Astrocyte (in vitro differentiated cells and primary cell): ENCODE measurements at regions not wholly inside any gene's neighbourhood (a gene's known extent, or its start where the extent isn't known, plus 50 kb on each side); places are given as distances from the start of the nearest gene placed in this dataset.

Experiments
- DNase-seq: peaks from one replicate; pipeline ENCODE4 v3.0.0-alpha.2; 2010; ENCODE audit warnings: low read depth
- FAIRE-seq: peaks from 2 replicates; lab custom pipeline; 2011; peaks lifted over from hg19 to GRCh38; lab: Jason Lieb, UNC
- H2AFZ ChIP-seq: 2 replicates; pipeline ENCODE4 v1.6.0; 2012; ENCODE audit warnings: low read depth, low read length, inconsistent platforms
- H3K27ac ChIP-seq: 2 replicates; pipeline ENCODE4 v1.5.1; 2011; ENCODE audit warnings: low read depth, low read length, inconsistent platforms
- H3K27me3 ChIP-seq: 2 replicates; pipeline ENCODE4 v1.6.0; 2011; ENCODE audit warnings: low read length, inconsistent platforms; ENCODE audit not compliant: insufficient read depth
- H3K36me3 ChIP-seq: 2 replicates; pipeline ENCODE4 v1.5.1; 2011; ENCODE audit warnings: low read length, inconsistent platforms; ENCODE audit not compliant: insufficient read depth
- H3K4me1 ChIP-seq: 2 replicates; pipeline ENCODE4 v1.5.1; 2011; ENCODE audit warnings: low read length, inconsistent platforms; ENCODE audit not compliant: insufficient read depth
- H3K4me2 ChIP-seq: 2 replicates; pipeline ENCODE4 v1.6.0; 2012; ENCODE audit warnings: low read length, inconsistent platforms
- H3K4me3 ChIP-seq: 2 replicates; pipeline ENCODE4 v1.5.1; 2011; ENCODE audit warnings: low read depth, mild to moderate bottlenecking, low read length, inconsistent platforms; ENCODE audit not compliant: insufficient read depth
- H3K79me2 ChIP-seq: 2 replicates; pipeline ENCODE4 v1.6.0; 2012; ENCODE audit warnings: mild to moderate bottlenecking, low read length, inconsistent platforms; ENCODE audit not compliant: insufficient read depth
- H3K9ac ChIP-seq: 2 replicates; pipeline ENCODE4 v1.6.0; 2012; ENCODE audit warnings: mild to moderate bottlenecking, low read length, inconsistent platforms
- H3K9me3 ChIP-seq: 2 replicates; pipeline ENCODE4 v1.5.1; 2012; ENCODE audit warnings: low read depth, mild to moderate bottlenecking, low read length, inconsistent platforms; ENCODE audit not compliant: insufficient read depth
- H4K20me1 ChIP-seq: 2 replicates; pipeline ENCODE4 v1.6.0; 2012; ENCODE audit warnings: low read length, inconsistent platforms; ENCODE audit not compliant: insufficient read depth
- H3K27ac Mint-ChIP-seq: one replicate; pipeline ENCODE4 v1.8.0; 2021; ENCODE audit warnings: mild to moderate bottlenecking, mixed read lengths; ENCODE audit not compliant: unreplicated experiment
- H3K27me3 Mint-ChIP-seq: one replicate; pipeline ENCODE4 v1.8.0; 2021; ENCODE audit warnings: low read depth, mixed read lengths; ENCODE audit not compliant: unreplicated experiment
- H3K36me3 Mint-ChIP-seq: one replicate; pipeline ENCODE4 v1.8.0; 2021; ENCODE audit warnings: low read depth, mixed read lengths; ENCODE audit not compliant: unreplicated experiment
- H3K4me1 Mint-ChIP-seq: one replicate; pipeline ENCODE4 v1.8.0; 2021; ENCODE audit warnings: low read depth, mixed read lengths; ENCODE audit not compliant: unreplicated experiment
- H3K4me3 Mint-ChIP-seq: one replicate; pipeline ENCODE4 v1.8.0; 2021; ENCODE audit warnings: mild to moderate bottlenecking, moderate library complexity, mixed read lengths; ENCODE audit not compliant: unreplicated experiment
- H3K9me3 Mint-ChIP-seq: one replicate; pipeline ENCODE4 v1.8.0; 2021; ENCODE audit warnings: mild to moderate bottlenecking, mixed read lengths; ENCODE audit not compliant: unreplicated experiment
- CTCF ChIP-seq: IDR thresholded peaks from 2 replicates; pipeline ENCODE4 v1.5.1; 2011; ENCODE audit warnings: low read depth, mild to moderate bottlenecking, inconsistent platforms, low read length, moderate library complexity; ENCODE audit not compliant: insufficient read depth
- EZH2 ChIP-seq: IDR thresholded peaks from 2 replicates; pipeline ENCODE4 v1.6.1; 2012; ENCODE audit warnings: mild to moderate bottlenecking, low read length, inconsistent platforms; ENCODE audit not compliant: insufficient read depth

GRCh38 chr2:4188561-4188960, 485.2 kb downstream of the DCDC2C start:
- H3K36me3 Mint-ChIP-seq: no peaks in the 10 kb centered on the region
- FAIRE-seq: no peak

DNA sequence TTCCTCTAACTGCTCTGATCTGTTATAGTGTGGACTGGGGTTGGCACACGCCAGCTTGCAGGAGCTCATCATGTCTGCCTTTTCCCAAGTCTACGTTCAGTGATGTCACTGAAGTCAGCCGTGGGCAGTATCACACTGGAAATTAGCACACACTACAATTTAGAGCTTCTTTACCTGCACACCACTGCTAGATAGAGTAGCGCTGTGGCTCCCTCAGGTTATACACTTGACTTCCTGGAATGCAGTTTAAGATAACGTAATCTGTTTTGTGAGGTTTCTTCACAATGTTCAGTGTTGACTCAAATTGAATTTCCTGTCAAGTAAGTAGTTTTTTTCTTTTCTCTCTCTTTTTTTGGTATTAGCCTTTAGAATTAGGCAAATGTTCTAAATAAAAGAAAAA, 487.2 kb downstream of the DCDC2C start:
- H3K4me1 Mint-ChIP-seq: no peaks in the 10 kb centered on the region
- Histone ChIP-seq H2AFZ (no peak overlapping the region), H4K20me1 (no peaks in the 10 kb centered on the region), H3K27ac (no peak overlapping the region), H3K27me3 (no peaks in the 10 kb centered on the region), H3K79me2 (no peaks in the 10 kb centered on the region), H3K4me2 (no peak overlapping the region), H3K4me3 (no peak overlapping the region), H3K9me3 (peaks cover 7% of the 10 kb centered on the region), H3K9ac (no peak overlapping the region), H3K4me1 (no peaks in the 10 kb centered on the region), H3K36me3 (no peaks in the 10 kb centered on the region)
- FAIRE-seq (no peak), DNase-seq (no peak)
- H3K4me3 Mint-ChIP-seq: no peak overlapping the region
- TF ChIP-seq EZH2: no peak
- TF ChIP-seq CTCF: no peak
- no peaks in the 10 kb centered on the region for H3K36me3 Mint-ChIP-seq
- H3K27ac Mint-ChIP-seq: no peak overlapping the region
- peaks cover 8% of the 10 kb centered on the region for H3K9me3 Mint-ChIP-seq
- H3K27me3 Mint-ChIP-seq: no peaks in the 10 kb centered on the region

More at GRCh38 chr2:4188561-4188960, 485.2 kb downstream of the DCDC2C start:
- Mint-ChIP-seq H3K27ac (no peak overlapping the region), H3K4me3 (no peak overlapping the region), H3K4me1 (no peaks in the 10 kb centered on the region), H3K27me3 (no peaks in the 10 kb centered on the region), H3K9me3 (peaks cover 12% of the 10 kb centered on the region)
- Histone ChIP-seq H3K4me3 (no peak overlapping the region), H3K9ac (no peak overlapping the region), H3K9me3 (peaks cover 4% of the 10 kb centered on the region), H4K20me1 (no peaks in the 10 kb centered on the region), H3K27ac (no peak overlapping the region), H3K79me2 (no peaks in the 10 kb centered on the region), H3K4me1 (no peaks in the 10 kb centered on the region), H3K36me3 (no peaks in the 10 kb centered on the region), H2AFZ (no peak overlapping the region), H3K4me2 (no peak overlapping the region), H3K27me3 (no peaks in the 10 kb centered on the region)
- no peak for DNase-seq
- TF ChIP-seq EZH2: no peak
- no peak for TF ChIP-seq CTCF

GRCh38 chr2:4192119-4192518, 488.7 kb downstream of the DCDC2C start:
- Mint-ChIP-seq H3K27me3 (no peaks in the 10 kb centered on the region), H3K4me1 (no peaks in the 10 kb centered on the region), H3K27ac (no peak overlapping the region), H3K4me3 (no peak overlapping the region), H3K36me3 (no peaks in the 10 kb centered on the region), H3K9me3 (peaks cover 10% of the 10 kb centered on the region)
- peaks cover 12% of the 10 kb centered on the region for H3K9me3 ChIP-seq
- no peaks in the 10 kb centered on the region for H3K79me2 ChIP-seq
- no peak overlapping the region for H3K4me2 ChIP-seq
- no peaks in the 10 kb centered on the region for H3K4me1 ChIP-seq
- H3K9ac ChIP-seq: no peak overlapping the region
- H3K4me3 ChIP-seq: no peak overlapping the region
- H3K27ac ChIP-seq: no peak overlapping the region
- H3K27me3 ChIP-seq: no peaks in the 10 kb centered on the region
- H3K36me3 ChIP-seq: no peaks in the 10 kb centered on the region
- TF ChIP-seq EZH2 (no peak), CTCF (no peak)
- no peaks in the 10 kb centered on the region for H4K20me1 ChIP-seq
- DNase-seq (no peak), FAIRE-seq (no peak)
- no peak overlapping the region for H2AFZ ChIP-seq
